ENCODE measurements at regions not wholly inside any gene's neighbourhood (a gene's known extent, or its start where the extent isn't known, plus 50 kb on each side); places are given as distances from the start of the nearest gene placed in this dataset.
"Not testable (repeated sequence)": the region's sequence is repeated elsewhere in the genome, so short reads cannot be mapped to it uniquely, and the experiment has no call there.

DNA sequence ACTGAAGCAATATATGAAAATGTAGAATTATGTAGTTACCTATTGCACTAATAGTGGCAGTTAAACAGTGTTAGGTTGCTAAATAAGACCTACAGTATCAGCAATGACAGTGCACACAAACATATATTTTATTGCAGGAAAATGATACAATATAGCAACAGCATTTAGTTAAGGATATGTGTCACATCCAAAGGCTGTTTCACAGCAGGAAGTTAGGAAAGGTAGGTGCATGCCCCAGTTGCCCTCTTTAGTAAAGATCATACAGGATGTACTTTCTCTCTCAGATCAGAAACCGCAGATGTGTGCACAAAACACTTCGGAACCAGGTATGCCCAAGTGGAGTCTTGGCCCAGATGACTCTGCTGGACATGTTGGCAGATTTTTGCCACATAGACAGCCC lies 444.1 kb downstream of the XIRP2 start:
- Histone ChIP-seq H3K27ac (no peak overlapping the region), H3K4me3 (no peak overlapping the region), H3K4me1 (no peaks in the 10 kb centered on the region), H3K27me3 (no peaks in the 10 kb centered on the region), H3K36me3 (no peaks in the 10 kb centered on the region), H3K9me3 (no peaks in the 10 kb centered on the region)
- intact Hi-C loops (cut with DNase I) = no loop called here
- no peak for DNase-seq
- no peak for TF ChIP-seq EP300 (IDR thresholded peaks at IDR 0.05)
- TF ChIP-seq, protein P1, sequence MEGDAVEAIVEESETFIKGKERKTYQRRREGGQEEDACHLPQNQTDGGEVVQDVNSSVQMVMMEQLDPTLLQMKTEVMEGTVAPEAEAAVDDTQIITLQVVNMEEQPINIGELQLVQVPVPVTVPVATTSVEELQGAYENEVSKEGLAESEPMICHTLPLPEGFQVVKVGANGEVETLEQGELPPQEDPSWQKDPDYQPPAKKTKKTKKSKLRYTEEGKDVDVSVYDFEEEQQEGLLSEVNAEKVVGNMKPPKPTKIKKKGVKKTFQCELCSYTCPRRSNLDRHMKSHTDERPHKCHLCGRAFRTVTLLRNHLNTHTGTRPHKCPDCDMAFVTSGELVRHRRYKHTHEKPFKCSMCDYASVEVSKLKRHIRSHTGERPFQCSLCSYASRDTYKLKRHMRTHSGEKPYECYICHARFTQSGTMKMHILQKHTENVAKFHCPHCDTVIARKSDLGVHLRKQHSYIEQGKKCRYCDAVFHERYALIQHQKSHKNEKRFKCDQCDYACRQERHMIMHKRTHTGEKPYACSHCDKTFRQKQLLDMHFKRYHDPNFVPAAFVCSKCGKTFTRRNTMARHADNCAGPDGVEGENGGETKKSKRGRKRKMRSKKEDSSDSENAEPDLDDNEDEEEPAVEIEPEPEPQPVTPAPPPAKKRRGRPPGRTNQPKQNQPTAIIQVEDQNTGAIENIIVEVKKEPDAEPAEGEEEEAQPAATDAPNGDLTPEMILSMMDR (IDR thresholded peaks at IDR 0.05) = no peak
- TF ChIP-seq POLR2A (IDR thresholded peaks at IDR 0.05) = no peak
- WGBS, 2 donors = 14 to 72% methylated on average over 2 of the region's 2 CpGs

DNA sequence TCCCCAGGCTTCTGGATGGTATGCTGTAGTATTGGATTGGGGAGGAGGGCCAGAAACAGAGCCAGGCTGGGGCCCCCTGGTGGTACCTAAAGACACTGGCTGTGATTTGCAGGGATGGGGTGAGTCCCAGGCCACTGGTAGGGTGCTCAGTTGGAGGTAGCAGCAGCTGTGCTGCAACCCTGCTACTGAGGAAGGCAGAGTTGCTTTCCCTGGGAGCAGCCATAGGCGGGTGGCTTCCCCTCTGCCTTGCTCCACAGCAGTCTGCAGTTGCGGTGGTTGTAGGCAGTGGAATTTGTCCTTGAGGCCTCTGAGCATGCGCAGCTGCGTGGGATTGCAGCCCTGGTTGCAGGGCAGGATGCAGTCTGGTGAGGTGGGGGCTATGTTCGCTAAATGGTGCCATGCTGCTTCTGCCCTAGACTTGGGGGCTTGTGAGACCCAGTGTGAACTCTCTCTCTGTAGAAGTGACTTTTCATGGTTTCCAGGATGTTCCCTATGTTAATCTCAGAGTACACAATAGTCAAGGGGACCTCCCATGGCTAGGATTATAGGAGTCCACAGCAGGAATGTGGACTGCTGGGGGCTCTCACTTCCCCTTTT lies 443.5 kb downstream of the XIRP2 start:
- no peaks in the 10 kb centered on the region for H3K4me1 ChIP-seq
- WGBS, 2 donors = 73 to 83% methylated on average over 5 of the region's 5 CpGs
- no peak overlapping the region for H3K27ac ChIP-seq
- no peak for DNase-seq
- no peaks in the 10 kb centered on the region for H3K36me3 ChIP-seq
- no peaks in the 10 kb centered on the region for H3K9me3 ChIP-seq
- intact Hi-C loops (cut with DNase I) = no loop called here
- H3K27me3 ChIP-seq = no peaks in the 10 kb centered on the region
- TF ChIP-seq EP300 (IDR thresholded peaks at IDR 0.05) (no peak), POLR2A (IDR thresholded peaks at IDR 0.05) (no peak), POLR2AphosphoS5 (IDR thresholded peaks at IDR 0.05) (no peak)
- TF ChIP-seq, protein P1 (IDR thresholded peaks at IDR 0.05) = no peak
- H3K4me3 ChIP-seq = no peak overlapping the region

DNA sequence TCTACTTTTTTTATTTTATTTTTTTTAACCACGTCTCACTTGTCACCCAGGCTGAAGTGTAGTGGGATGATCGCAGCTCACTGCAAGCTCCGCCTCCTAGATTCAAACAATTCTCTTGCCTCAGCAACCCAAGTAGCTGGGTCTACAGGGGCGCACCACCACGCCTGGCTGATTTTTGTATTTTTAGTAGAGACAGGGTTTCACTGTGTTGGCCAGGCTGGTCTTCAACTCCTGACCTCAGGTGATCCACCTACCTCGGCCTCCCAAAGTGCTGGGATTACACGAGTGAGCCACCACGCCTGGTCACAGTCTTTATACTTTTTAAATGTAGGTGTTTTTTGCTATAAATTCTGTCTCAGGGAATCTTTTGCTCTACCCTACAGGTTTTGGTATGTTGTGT lies 440.5 kb downstream of the XIRP2 start:
- intact Hi-C loops (cut with DNase I); DNase-seq; H3K27me3 ChIP-seq; H3K9me3 ChIP-seq; H3K4me3 ChIP-seq; H3K36me3 ChIP-seq; H3K27ac ChIP-seq; H3K4me1 ChIP-seq: not testable (repeated sequence)
- 96 to 97% methylated on average over 8 of the region's 8 CpGs for WGBS, 2 donors

DNA sequence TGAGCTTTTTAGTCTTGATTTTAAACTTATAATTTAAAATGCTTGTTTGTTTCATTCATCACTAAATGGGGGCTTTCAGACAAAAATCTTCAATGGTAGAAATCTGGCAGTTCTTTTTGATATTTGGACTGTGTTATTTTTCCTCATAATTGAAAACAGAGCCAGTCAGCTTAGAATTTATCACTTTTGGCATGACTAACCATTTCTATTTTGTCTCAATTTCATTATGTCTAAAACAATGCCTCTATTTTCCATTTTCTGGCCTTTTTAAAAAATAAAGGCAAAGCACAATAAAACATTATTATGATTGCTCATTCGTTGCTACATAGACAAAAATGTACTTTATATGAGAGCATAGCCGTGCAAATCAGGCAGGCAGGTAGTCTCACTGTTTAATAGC lies 434.5 kb downstream of the XIRP2 start:
- Histone ChIP-seq H3K4me1 (no peaks in the 10 kb centered on the region), H3K36me3 (no peaks in the 10 kb centered on the region), H3K27me3 (no peaks in the 10 kb centered on the region), H3K27ac (no peak overlapping the region), H3K4me3 (no peak overlapping the region), H3K9me3 (no peaks in the 10 kb centered on the region)
- TF ChIP-seq POLR2A (IDR thresholded peaks at IDR 0.05) = no peak
- TF ChIP-seq POLR2AphosphoS5 (IDR thresholded peaks at IDR 0.05) = no peak
- TF ChIP-seq EP300 (IDR thresholded peaks at IDR 0.05) = no peak
- TF ChIP-seq, protein P1 (IDR thresholded peaks at IDR 0.05) = no peak
- intact Hi-C loops (cut with DNase I) = no loop called here
- 80 to 81% methylated on average over 2 of the region's 2 CpGs for WGBS, 2 donors
- no peak for DNase-seq

DNA sequence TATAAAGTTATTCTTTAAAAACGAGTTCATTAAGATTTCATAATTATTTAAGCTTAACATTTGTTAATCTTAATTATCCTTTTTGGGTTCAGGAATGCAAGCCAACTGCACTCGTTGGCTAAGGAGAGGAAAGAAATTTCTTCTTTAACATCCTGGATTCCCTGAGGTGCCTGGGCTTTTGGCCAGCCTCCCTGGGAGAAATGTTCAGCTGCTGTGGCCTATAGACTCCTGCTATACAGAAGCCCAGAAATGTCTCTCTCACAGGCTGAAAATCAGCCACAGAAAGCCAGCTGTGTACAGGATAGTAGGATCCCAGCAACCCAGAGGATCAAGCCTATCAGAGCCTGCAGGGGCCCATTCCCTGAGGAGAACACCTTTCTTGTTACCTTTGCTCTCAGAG lies 430.3 kb downstream of the XIRP2 start:
- Histone ChIP-seq H3K4me3 (no peak overlapping the region), H3K27me3 (no peaks in the 10 kb centered on the region), H3K36me3 (no peaks in the 10 kb centered on the region), H3K4me1 (no peaks in the 10 kb centered on the region), H3K9me3 (no peaks in the 10 kb centered on the region), H3K27ac (no peak overlapping the region)
- TF ChIP-seq, protein P1 (IDR thresholded peaks at IDR 0.05) = no peak
- no peak for TF ChIP-seq EP300 (IDR thresholded peaks at IDR 0.05)
- TF ChIP-seq POLR2AphosphoS5 (IDR thresholded peaks at IDR 0.05) = no peak
- TF ChIP-seq POLR2A (IDR thresholded peaks at IDR 0.05) = no peak
- 79 to 86% methylated on average over 2 of the region's 2 CpGs for WGBS, 2 donors
- no peak for DNase-seq
- intact Hi-C loops (cut with DNase I) = no loop called here
